Activated naive CD4-positive, alpha-beta T cell treated with anti-CD3 and anti-CD28 coated beads for 36 hours (primary cell): ENCODE measurements at regions not wholly inside any gene's neighbourhood (a gene's known extent, or its start where the extent isn't known, plus 50 kb on each side); places are given as distances from the start of the nearest gene placed in this dataset.
"Not testable (repeated sequence)": the region's sequence is repeated elsewhere in the genome, so short reads cannot be mapped to it uniquely, and the experiment has no call there.

ENCODE experiments used
- CTCF ChIA-PET: fragments of 350-600 bp; sonication (Branson Sonifier 250); formaldehyde crosslinking; loops from one replicate; lab custom pipeline; 2021; ENCODE audit warnings: antibody characterized with exemption; lab: Charles Lee
- DNase-seq: peaks from one replicate; pipeline ENCODE4 v3.0.0-alpha.2; 2020
- H3K27ac Mint-ChIP-seq: one replicate; pipeline ENCODE4 v1.8.0; 2021; ENCODE audit warnings: mild to moderate bottlenecking, mixed read lengths
- H3K27me3 Mint-ChIP-seq: one replicate; pipeline ENCODE4 v1.8.0; 2021; ENCODE audit warnings: low read depth, mixed read lengths
- H3K36me3 Mint-ChIP-seq: one replicate; pipeline ENCODE4 v1.8.0; 2021; ENCODE audit warnings: low read depth, mixed read lengths
- H3K4me1 Mint-ChIP-seq: one replicate; pipeline ENCODE4 v1.8.0; 2021; ENCODE audit warnings: low read depth, mixed read lengths
- H3K4me3 Mint-ChIP-seq: one replicate; pipeline ENCODE4 v1.8.0; 2021; ENCODE audit warnings: mild to moderate bottlenecking, moderate library complexity, mixed read lengths
- H3K9me3 Mint-ChIP-seq: one replicate; pipeline ENCODE4 v1.8.0; 2021; ENCODE audit warnings: mixed read lengths
- intact Hi-C: fragments of 100-400 bp; cut with micrococcal nuclease; formaldehyde crosslinking; loops from one replicate; pipeline ENCODE4 v1.15.1; 2023

DNA sequence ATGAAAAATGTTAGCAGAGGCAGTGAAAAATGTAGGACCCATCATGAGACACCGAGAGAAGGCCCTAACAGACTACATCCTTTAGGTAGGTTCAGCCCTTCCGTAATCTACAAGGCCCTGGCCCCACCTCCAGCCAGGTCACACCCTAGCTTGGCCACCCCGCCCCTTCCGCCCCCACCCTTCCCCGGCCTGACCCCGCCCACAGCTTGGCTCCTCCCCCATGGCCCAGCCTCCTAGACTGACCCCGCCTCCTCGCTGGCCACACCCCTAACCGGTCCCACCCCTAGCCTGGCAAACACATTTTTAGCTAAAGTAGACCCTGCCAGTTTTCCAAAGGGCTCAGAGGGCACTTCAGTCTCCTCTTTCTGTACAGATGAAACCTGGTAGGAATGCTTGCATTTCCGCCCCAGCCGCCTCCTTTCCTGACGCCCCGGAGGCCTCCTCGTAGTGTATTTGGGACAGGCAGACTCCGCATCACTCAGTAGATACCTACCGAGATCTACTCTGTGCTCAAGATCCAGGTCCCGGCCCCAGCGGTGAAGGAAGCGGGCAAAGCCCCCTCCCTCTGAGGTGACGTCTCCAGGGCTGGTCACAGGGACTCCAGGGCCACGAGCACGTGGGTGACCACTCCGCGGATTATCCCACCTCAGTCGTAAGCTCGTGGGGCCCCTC lies 443.5 kb downstream of the PREX1 start:
- no peak overlapping the region for H3K4me3 Mint-ChIP-seq
- CTCF ChIA-PET = no interaction called here
- intact Hi-C loops = no loop called here

DNA sequence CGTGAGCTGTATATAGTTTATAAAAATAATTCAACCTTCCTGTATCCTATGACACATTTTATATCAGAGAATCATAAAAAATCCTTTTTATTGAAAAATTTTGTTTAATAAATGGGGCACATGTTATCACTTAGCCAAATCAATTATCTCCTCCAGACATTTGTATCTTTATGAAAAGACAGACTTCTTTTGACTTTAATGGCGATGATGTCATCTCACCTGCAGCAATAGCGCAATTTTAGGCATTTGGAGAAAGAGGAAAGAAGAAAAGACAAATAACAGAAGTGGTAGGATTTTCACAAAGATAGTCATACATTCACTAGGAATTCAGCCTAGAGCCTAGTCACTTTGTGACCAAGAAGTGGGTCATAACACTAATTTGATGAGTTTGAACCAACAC lies 444.5 kb downstream of the PREX1 start:
- Mint-ChIP-seq H3K4me3 (no peak overlapping the region), H3K27ac (no peak overlapping the region), H3K27me3 (peaks cover 6% of the 10 kb centered on the region), H3K36me3 (no peaks in the 10 kb centered on the region), H3K4me1 (no peaks in the 10 kb centered on the region), H3K9me3 (no peaks in the 10 kb centered on the region)
- no peak for DNase-seq
- intact Hi-C loops = no loop called here
- CTCF ChIA-PET = no interaction called here

More for the DNA sequence above, 443.5 kb downstream of the PREX1 start:
- Mint-ChIP-seq H3K9me3 (no peaks in the 10 kb centered on the region), H3K36me3 (no peaks in the 10 kb centered on the region), H3K27ac (no peak overlapping the region), H3K27me3 (peaks cover 6% of the 10 kb centered on the region), H3K4me1 (no peaks in the 10 kb centered on the region)
- peak; percentile 18 for DNase-seq

DNA sequence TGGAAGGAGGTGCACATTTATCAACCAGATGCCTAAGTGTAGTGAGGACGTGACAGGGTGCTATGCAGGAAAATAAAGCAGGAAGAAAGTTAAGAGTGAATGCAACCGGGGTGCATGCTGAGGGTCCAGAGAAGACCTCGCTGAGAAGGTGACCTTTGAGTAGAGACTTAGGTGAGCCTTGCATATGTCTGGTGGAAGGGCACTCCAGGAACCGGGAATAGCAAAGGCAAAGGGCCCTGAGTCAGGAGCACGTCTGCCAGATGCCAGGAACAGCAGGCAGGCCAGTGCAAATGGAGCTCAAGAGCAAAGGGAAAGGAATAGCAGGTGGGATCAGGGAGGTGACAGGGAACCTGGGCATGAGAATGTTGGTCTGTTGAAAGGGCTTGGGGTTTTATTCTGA lies 445.5 kb downstream of the PREX1 start:
- CTCF ChIA-PET = no interaction called here
- intact Hi-C loops = no loop called here
- H3K27ac Mint-ChIP-seq = no peak overlapping the region

DNA sequence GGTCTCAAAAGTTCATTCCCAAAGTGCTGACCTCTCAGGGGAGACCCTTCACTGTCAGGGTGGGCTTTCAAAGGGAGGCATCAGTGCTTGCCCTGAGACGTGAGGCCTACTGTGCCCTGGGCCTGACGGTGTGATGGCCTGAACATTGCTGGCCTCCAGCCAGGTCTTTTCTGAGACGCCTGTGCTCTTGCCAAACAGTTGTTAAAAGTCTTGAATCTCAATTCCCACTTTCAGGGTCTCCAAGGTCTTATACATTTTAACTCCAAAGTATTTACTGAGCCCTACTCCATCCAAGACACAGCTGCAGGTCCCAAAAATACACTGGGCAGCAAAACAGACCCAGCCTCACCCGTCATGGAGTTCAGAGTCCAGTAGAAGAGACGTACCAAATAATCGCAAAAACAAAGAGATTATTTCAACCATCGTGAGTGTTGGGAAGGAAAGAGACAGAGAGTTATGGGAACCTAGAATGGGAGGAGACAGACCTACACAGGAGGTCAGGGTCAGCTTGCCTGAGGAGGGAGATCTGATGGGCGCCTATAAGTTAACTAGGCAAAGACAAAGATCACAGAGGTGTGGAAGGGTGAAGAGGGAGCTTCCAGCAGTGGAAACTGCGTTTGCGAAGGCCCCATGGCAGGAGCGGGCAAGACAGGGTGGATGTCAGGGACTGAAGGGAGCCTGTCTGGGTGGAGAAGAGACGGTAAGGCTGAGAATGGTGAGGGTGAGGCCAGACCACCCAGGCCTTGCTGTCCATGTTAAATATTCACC lies 446.3 kb downstream of the PREX1 start:
- H3K4me3 Mint-ChIP-seq = no peak overlapping the region
- H3K27ac Mint-ChIP-seq = no peak overlapping the region
- peaks cover 6% of the 10 kb centered on the region for H3K27me3 Mint-ChIP-seq
- H3K36me3 Mint-ChIP-seq = no peaks in the 10 kb centered on the region
- no peaks in the 10 kb centered on the region for H3K4me1 Mint-ChIP-seq
- no peaks in the 10 kb centered on the region for H3K9me3 Mint-ChIP-seq
- intact Hi-C loops = no loop called here
- CTCF ChIA-PET = no interaction called here
- DNase-seq = no peak

More for the DNA sequence above, 445.5 kb downstream of the PREX1 start:
- no peak overlapping the region for H3K4me3 Mint-ChIP-seq
- H3K36me3 Mint-ChIP-seq = no peaks in the 10 kb centered on the region
- no peaks in the 10 kb centered on the region for H3K4me1 Mint-ChIP-seq
- no peaks in the 10 kb centered on the region for H3K9me3 Mint-ChIP-seq
- no peak for DNase-seq
- peaks cover 6% of the 10 kb centered on the region for H3K27me3 Mint-ChIP-seq

DNA sequence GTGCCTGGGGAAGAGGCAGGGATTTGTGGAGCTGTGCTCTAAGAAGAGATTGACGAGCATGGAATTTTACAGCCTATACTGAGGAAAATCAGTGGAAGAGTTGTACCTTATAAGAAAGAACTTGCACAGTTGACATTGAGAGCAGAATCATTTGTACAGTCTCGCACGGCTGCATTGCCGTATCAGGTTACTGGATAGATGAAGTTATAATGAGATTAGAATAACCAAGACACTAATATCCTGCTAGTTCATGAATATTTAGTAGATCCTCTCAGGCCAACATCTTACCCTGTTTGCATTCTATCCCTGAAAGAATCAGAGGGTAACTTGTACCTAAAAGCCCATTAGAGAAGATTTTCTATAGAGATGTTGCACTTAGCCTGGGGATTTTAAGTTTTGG lies 447.1 kb downstream of the PREX1 start:
- Mint-ChIP-seq H3K27ac (no peak overlapping the region), H3K36me3 (no peaks in the 10 kb centered on the region), H3K4me3 (no peak overlapping the region), H3K9me3 (no peaks in the 10 kb centered on the region), H3K27me3 (peaks cover 7% of the 10 kb centered on the region), H3K4me1 (no peaks in the 10 kb centered on the region)
- CTCF ChIA-PET = no interaction called here
- intact Hi-C loops = no loop called here
- no peak for DNase-seq

DNA sequence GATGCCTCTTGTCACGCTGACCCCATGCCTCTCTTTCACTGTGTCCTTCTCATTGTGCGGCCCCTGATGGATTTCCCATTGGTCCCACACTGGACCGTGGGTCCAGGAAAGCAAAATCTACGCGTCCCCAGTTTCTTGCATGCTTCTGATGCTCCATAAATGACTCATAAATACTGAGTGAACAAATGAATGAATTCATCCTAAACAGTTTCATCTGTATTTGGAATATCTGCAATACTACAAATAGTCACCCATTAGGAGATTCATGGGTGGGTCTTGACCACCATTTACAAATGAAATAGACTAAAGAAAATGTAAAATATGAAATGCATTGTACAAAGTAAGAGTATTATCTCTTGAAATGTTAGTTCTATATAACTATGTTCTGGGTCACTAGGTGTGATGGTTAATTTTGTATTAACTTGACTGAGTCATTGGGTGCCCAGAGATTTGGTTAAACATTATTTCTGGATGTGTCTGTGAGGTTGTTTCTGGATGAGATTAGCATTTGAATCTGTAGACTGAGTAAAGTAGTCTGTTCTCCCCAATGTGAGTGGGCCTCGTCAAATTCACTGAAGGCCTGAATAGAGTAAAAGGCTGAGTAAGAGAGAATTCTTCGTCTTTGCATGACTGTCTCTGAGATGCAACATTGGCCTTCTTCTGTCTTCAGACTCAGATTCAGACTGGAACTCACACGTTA lies 448.7 kb downstream of the PREX1 start:
- H3K9me3 Mint-ChIP-seq = no peaks in the 10 kb centered on the region
- H3K27me3 Mint-ChIP-seq = peaks cover 16% of the 10 kb centered on the region
- no peaks in the 10 kb centered on the region for H3K36me3 Mint-ChIP-seq
- H3K4me1 Mint-ChIP-seq = peaks cover 2% of the 10 kb centered on the region
- H3K27ac Mint-ChIP-seq = no peak overlapping the region
- DNase-seq = no peak
- intact Hi-C loops = no loop called here
- no peak overlapping the region for H3K4me3 Mint-ChIP-seq
- CTCF ChIA-PET = no interaction called here

DNA sequence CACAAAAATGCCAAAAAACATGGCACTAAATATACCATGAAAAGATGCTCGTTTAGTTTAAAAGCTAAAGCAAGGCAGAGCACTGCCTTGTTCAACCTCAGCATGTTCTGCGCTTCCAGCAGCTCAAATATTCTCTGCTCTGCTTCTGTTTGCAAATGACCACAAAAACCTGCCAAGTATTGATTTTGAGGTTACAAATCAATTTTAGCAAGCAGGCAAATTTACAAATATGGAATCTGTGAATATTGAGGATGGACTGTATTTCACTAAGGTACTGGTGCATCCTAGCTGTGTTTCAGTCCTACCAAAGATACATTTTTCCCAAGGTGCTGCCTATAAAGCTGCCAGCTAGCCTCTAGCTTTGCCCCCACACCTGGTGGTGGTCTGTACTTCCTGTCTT lies 449.9 kb downstream of the PREX1 start:
- H3K9me3 Mint-ChIP-seq = no peaks in the 10 kb centered on the region
- H3K4me3 Mint-ChIP-seq = no peak overlapping the region

DNA sequence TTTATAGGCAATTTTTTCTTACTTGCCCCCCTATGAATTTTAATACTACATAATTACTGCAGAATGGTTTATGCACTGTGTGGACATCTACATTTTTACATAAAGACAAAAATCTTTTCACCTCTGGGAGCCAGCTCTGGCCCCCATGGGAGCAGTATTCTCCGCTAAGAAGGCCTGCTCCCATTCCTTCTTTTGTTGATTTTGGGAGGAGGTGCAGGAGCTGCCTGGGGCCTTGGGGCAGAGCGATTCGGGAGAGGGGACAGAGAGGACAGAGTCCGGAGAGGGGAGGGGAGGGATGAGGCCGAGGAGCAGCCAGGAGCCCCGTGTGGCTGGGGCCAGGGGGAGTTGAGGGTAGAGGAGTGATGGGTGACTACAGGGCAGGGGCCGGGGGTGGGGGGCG lies 452.0 kb downstream of the PREX1 start:
- intact Hi-C loops = no loop called here
- Mint-ChIP-seq H3K4me3 (no peak overlapping the region), H3K9me3 (no peaks in the 10 kb centered on the region), H3K27me3 (peaks cover 17% of the 10 kb centered on the region), H3K27ac (no peak overlapping the region), H3K36me3 (no peaks in the 10 kb centered on the region), H3K4me1 (peaks cover 2% of the 10 kb centered on the region)
- DNase-seq = no peak
- CTCF ChIA-PET = no interaction called here

More for the DNA sequence above, 449.9 kb downstream of the PREX1 start:
- intact Hi-C loops = no loop called here
- Mint-ChIP-seq H3K27ac (no peak overlapping the region), H3K27me3 (peaks cover 17% of the 10 kb centered on the region), H3K4me1 (peaks cover 2% of the 10 kb centered on the region), H3K36me3 (no peaks in the 10 kb centered on the region)
- DNase-seq = no peak
- CTCF ChIA-PET = interaction anchor here (1.2 kb wide), 1 partner anchor 23 kb away, joined by 3 read pairs; no protein-coding TSS in a partner anchor

DNA sequence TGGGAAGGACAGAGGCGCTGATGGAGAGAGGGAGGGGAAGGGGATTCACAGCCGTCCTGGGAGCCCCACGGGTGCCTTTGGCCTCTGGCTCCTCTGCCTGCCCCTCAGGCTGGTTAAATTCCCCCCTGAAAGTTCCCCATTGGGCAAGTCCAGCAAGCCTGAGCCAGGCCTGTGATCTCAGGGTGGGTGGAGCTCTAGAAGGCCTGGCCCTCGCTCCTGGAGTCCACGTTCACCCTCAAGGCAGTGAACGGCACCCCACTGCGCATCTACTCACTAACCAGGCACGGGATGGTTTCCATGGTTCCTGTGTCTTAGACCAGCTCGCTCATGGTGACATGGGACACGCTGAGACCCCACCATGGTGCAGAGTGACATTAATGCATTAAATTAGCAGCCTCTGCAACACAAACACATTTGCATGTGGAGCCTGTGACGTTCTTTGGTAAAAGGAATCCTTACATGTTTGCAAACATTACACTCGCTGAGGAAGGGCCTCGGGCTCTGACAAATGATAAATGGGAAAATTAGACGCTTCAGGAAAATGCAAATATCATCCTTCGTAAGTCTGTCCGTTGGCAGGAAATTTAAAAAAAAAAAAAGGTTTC lies 452.7 kb downstream of the PREX1 start:
- H3K27me3 Mint-ChIP-seq = peaks cover 13% of the 10 kb centered on the region
- H3K27ac Mint-ChIP-seq = no peak overlapping the region
- no peaks in the 10 kb centered on the region for H3K36me3 Mint-ChIP-seq
- H3K4me3 Mint-ChIP-seq = no peak overlapping the region
- CTCF ChIA-PET = no interaction called here
- H3K9me3 Mint-ChIP-seq = no peaks in the 10 kb centered on the region
- intact Hi-C loops = no loop called here
- no peak for DNase-seq
- peaks cover 2% of the 10 kb centered on the region for H3K4me1 Mint-ChIP-seq

DNA sequence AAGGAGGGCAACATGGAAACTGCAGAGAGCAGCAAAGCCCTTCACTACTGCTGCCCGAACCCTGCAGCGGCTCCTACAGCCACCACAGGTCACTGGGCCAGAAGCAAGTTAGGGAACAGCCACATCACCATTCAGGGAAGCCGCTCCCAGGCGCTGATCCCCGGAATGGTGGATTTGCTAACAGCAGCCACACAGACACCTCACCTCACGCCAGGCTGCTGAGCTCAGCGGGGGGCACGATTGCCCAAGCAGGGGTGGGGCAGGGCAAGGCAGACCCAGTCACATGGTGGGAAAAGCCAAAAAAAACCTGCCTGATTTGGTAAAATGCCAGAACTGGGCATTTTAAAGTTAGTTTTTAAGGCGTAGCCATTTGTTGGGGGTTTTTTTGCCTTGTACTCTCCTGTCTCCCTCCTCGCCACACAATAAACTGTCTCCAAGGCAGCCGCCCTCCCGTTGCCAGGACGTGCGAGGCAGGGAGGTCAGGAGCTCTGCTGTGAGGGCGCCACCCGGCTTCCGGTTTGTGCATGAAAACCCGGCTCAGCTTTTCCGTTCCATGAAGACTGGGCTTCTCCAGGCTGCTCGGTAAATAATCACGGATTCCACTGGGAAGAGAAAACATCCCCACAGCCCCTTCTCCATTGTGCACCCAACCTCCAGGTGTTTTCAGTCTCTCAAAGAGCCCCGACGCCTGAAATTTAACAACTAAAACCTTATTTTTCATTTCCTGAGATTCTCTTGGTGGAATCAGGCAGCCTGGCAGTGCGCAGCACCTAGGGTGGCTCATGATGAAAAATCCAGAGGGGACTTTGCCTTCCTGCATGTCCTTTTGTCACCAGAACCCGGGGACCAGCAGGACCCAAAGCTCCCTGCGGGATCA lies 453.5 kb downstream of the PREX1 start:
- H3K27ac Mint-ChIP-seq, H3K36me3 Mint-ChIP-seq, H3K9me3 Mint-ChIP-seq, H3K4me1 Mint-ChIP-seq, intact Hi-C loops, H3K4me3 Mint-ChIP-seq, CTCF ChIA-PET: not testable (repeated sequence)
- H3K27me3 Mint-ChIP-seq = peaks cover 13% of the 10 kb centered on the region
- peak; percentile 30 for DNase-seq

DNA sequence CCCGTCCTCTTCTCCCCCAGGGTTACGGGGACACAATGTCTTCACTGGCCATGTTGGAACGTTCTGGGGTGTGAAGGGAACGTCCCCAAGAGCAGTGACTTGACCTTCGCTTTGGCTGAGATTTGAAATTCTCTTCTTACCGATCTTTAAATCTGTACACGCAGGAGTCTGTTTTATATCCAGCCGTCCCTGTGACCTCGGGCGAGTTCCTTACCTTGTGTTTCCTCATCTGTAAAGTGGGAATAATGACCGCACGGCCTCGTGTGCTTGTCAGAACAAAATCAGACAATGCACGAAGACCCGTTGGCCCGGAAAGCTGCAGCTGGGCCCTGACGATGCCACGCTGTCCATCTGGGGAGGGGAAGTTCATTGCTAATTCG lies 454.3 kb downstream of the PREX1 start:
- H3K27ac Mint-ChIP-seq = no peak overlapping the region
- no peak for DNase-seq
- no peak overlapping the region for H3K4me3 Mint-ChIP-seq
- peaks cover 13% of the 10 kb centered on the region for H3K27me3 Mint-ChIP-seq
- H3K36me3 Mint-ChIP-seq = no peaks in the 10 kb centered on the region
- CTCF ChIA-PET = no interaction called here
- peaks cover 2% of the 10 kb centered on the region for H3K4me1 Mint-ChIP-seq
- H3K9me3 Mint-ChIP-seq = no peaks in the 10 kb centered on the region
- intact Hi-C loops = no loop called here
